ENCODE measurements at regions not wholly inside any gene's neighbourhood (a gene's known extent, or its start where the extent isn't known, plus 50 kb on each side); places are given as distances from the start of the nearest gene placed in this dataset.

- no peak for TF ChIP-seq CTCF (IDR thresholded peaks at IDR 0.05; ENCODE audit: low read length)
- no peak for TF ChIP-seq EZH2 (optimal IDR thresholded peaks at IDR 0.05; ENCODE audit: low read depth, low read length)
- no peak for TF ChIP-seq EZH2phosphoT487 (IDR thresholded peaks at IDR 0.05; ENCODE audit: low read length)
These were observed 70.7 kb upstream of the SLC22A11 start for GRCh38 chr11:64485074-64485473.

All from MM.1S (cell line).